ENCODE measurements at regions not wholly inside any gene's neighbourhood (a gene's known extent, or its start where the extent isn't known, plus 50 kb on each side); places are given as distances from the start of the nearest gene placed in this dataset.

GRCh38 chr5:23717486-23717885, 210.1 kb downstream of the PRDM9 start:
- FAIRE-seq (no peak), DNase-seq (ENCODE audit: insufficient read length, low spot score) (no peak)
- TF ChIP-seq, protein P1, sequence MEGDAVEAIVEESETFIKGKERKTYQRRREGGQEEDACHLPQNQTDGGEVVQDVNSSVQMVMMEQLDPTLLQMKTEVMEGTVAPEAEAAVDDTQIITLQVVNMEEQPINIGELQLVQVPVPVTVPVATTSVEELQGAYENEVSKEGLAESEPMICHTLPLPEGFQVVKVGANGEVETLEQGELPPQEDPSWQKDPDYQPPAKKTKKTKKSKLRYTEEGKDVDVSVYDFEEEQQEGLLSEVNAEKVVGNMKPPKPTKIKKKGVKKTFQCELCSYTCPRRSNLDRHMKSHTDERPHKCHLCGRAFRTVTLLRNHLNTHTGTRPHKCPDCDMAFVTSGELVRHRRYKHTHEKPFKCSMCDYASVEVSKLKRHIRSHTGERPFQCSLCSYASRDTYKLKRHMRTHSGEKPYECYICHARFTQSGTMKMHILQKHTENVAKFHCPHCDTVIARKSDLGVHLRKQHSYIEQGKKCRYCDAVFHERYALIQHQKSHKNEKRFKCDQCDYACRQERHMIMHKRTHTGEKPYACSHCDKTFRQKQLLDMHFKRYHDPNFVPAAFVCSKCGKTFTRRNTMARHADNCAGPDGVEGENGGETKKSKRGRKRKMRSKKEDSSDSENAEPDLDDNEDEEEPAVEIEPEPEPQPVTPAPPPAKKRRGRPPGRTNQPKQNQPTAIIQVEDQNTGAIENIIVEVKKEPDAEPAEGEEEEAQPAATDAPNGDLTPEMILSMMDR (IDR thresholded peaks at IDR 0.05; ENCODE audit: insufficient read depth, missing control alignments): no peak

- FAIRE-seq (no peak), DNase-seq (ENCODE audit: insufficient read length, low spot score) (no peak)
- TF ChIP-seq, protein P1 (IDR thresholded peaks at IDR 0.05; ENCODE audit: insufficient read depth, missing control alignments): no peak
Measured at GRCh38 chr5:23718564-23718963, 211.2 kb downstream of the PRDM9 start.

DNA sequence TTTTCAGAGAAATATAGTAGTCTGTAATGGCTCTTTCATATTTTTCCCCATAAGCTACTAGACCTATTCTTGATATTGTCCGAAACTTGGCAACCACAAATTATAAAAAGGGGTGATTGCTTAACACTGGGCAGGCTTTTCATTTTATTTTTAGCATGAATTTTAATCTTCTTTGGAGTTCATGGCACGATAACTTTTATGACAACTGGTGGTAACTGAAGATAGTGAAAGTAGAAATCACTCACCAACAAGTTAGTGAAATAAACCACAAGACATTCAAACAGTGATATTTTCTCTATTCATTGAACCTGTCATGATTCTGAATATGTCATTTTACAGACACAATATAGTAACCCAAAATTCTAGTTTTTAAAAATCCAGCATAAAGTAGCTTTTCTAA, 213.9 kb downstream of the PRDM9 start:
- no peak for FAIRE-seq
- no peak for DNase-seq (ENCODE audit: insufficient read length, low spot score)

GRCh38 chr5:23727271-23727670, 219.9 kb downstream of the PRDM9 start:
- TF ChIP-seq, protein P1 (IDR thresholded peaks at IDR 0.05; ENCODE audit: insufficient read depth, missing control alignments): no peak
- FAIRE-seq (no peak), DNase-seq (ENCODE audit: insufficient read length, low spot score) (no peak)

More for the DNA sequence above, 213.9 kb downstream of the PRDM9 start:
- TF ChIP-seq, protein P1 (IDR thresholded peaks at IDR 0.05; ENCODE audit: insufficient read depth, missing control alignments): no peak

- DNase-seq (ENCODE audit: insufficient read length, low spot score) (no peak), FAIRE-seq (peak; percentile 83)
- TF ChIP-seq, protein P1 (IDR thresholded peaks at IDR 0.05; ENCODE audit: insufficient read depth, missing control alignments): no peak
Measured at GRCh38 chr5:23730023-23730422, 222.6 kb downstream of the PRDM9 start.

DNA sequence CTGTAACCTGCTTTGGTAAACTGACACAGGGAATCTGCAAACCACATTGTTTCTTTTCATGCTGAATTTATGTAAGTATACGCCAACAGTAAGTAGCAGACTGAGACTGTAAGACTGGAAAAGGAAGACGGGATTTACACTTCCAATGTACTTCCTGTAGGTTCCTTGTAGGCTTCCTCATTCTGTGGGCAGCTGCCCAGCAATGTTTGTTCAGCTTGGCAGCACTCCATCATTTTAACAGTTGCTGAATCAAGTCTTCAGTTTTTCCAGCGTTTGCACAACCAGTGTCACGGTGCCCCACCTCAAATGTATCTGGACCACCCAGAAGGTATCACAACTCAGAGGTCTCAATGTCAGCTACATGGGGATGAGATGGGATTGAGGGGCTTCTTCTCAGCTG, 232.6 kb downstream of the PRDM9 start:
- TF ChIP-seq, protein P1 (IDR thresholded peaks at IDR 0.05; ENCODE audit: insufficient read depth, missing control alignments): no peak
- FAIRE-seq (no peak), DNase-seq (ENCODE audit: insufficient read length, low spot score) (no peak)

GRCh38 chr5:23742701-23743100, 235.3 kb downstream of the PRDM9 start:
- peak; percentile 35 for FAIRE-seq
- no peak for DNase-seq (ENCODE audit: insufficient read length, low spot score)
- TF ChIP-seq, protein P1 (IDR thresholded peaks at IDR 0.05; ENCODE audit: insufficient read depth, missing control alignments): peak; percentile 29

All from D721Med (cell line).